WERI-Rb-1 (cell line): ENCODE measurements at regions not wholly inside any gene's neighbourhood (a gene's known extent, or its start where the extent isn't known, plus 50 kb on each side); places are given as distances from the start of the nearest gene placed in this dataset.

Experiments used
- DNase-seq: peaks from one replicate; pipeline ENCODE4 v3.0.0-alpha.2; 2020
- H3K27ac ChIP-seq: fragments of 250-450 bp; sonication (Bioruptor Pico); 2 replicates; pipeline ENCODE4 v1.5.1; 2020; ENCODE audit warnings: mild to moderate bottlenecking, moderate library complexity
- H3K27me3 ChIP-seq: fragments of 250-450 bp; sonication (Bioruptor Pico); 2 replicates; pipeline ENCODE4 v1.5.1; 2021; ENCODE audit warnings: mild to moderate bottlenecking, low read depth, moderate library complexity; ENCODE audit not compliant: insufficient read depth, severe bottlenecking
- H3K36me3 ChIP-seq: fragments of 250-450 bp; sonication (Bioruptor Pico); 2 replicates; pipeline ENCODE4 v1.5.1; 2020; ENCODE audit warnings: mild to moderate bottlenecking, moderate library complexity
- H3K4me3 ChIP-seq: 2 replicates; pipeline ENCODE4 v1.5.1; 2011; ENCODE audit warnings: low read depth, mild to moderate bottlenecking, control low read depth, low read length
- H3K9me3 ChIP-seq: fragments of 250-450 bp; sonication (Bioruptor Pico); 2 replicates; pipeline ENCODE4 v1.5.1; 2021; ENCODE audit warnings: mild to moderate bottlenecking, moderate library complexity; ENCODE audit not compliant: severe bottlenecking
- TF ChIP-seq, protein P1 (sequence below): IDR thresholded peaks from 2 replicates; pipeline ENCODE4 v1.5.1; 2011; ENCODE audit warnings: low read depth, mild to moderate bottlenecking, control low read depth, inconsistent platforms, low read length

DNA sequence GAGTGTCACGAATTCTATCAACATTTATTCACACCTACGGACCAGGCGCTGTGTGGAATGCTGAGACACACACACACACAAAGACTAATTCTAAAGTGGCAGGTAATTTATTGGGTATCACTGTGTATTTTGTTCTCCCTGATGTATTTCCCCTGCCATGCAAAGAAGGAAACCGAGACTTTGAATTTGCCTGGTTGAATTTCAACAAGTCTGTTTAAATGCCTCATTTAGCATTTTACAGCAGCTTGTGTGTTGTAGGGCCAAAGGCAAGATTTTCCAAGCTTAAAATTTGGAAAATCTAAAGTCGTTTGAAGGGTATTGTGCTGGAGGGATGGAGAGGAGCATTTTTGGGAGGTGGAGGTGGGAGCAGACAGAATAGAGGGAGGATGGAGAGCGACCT, 274.4 kb upstream of the ZFP64 start:
- TF ChIP-seq, protein P1, sequence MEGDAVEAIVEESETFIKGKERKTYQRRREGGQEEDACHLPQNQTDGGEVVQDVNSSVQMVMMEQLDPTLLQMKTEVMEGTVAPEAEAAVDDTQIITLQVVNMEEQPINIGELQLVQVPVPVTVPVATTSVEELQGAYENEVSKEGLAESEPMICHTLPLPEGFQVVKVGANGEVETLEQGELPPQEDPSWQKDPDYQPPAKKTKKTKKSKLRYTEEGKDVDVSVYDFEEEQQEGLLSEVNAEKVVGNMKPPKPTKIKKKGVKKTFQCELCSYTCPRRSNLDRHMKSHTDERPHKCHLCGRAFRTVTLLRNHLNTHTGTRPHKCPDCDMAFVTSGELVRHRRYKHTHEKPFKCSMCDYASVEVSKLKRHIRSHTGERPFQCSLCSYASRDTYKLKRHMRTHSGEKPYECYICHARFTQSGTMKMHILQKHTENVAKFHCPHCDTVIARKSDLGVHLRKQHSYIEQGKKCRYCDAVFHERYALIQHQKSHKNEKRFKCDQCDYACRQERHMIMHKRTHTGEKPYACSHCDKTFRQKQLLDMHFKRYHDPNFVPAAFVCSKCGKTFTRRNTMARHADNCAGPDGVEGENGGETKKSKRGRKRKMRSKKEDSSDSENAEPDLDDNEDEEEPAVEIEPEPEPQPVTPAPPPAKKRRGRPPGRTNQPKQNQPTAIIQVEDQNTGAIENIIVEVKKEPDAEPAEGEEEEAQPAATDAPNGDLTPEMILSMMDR, result no peak
- DNase-seq, result no peak
- Histone ChIP-seq H3K36me3 (no peaks in the 10 kb centered on the region), H3K9me3 (no peaks in the 10 kb centered on the region), H3K4me3 (no peak overlapping the region), H3K27me3 (peaks cover 64% of the 10 kb centered on the region), H3K27ac (no peak overlapping the region)

- no peak overlapping the region for H3K27ac ChIP-seq
- H3K27me3 ChIP-seq, result peaks cover 47% of the 10 kb centered on the region
- no peak overlapping the region for H3K4me3 ChIP-seq
- no peaks in the 10 kb centered on the region for H3K9me3 ChIP-seq
- no peak for DNase-seq
- TF ChIP-seq, protein P1, result no peak
- H3K36me3 ChIP-seq, result no peaks in the 10 kb centered on the region
Measured at GRCh38 chr20:52461582-52461981, 270.0 kb upstream of the ZFP64 start.

GRCh38 chr20:52459150-52459549, 267.6 kb upstream of the ZFP64 start:
- H3K27ac ChIP-seq, result no peak overlapping the region
- H3K27me3 ChIP-seq, result peaks cover 39% of the 10 kb centered on the region
- DNase-seq, result no peak
- no peaks in the 10 kb centered on the region for H3K9me3 ChIP-seq
- no peak overlapping the region for H3K4me3 ChIP-seq
- no peaks in the 10 kb centered on the region for H3K36me3 ChIP-seq
- TF ChIP-seq, protein P1, result no peak

- no peak overlapping the region for H3K4me3 ChIP-seq
- no peaks in the 10 kb centered on the region for H3K9me3 ChIP-seq
- no peak overlapping the region for H3K27ac ChIP-seq
- TF ChIP-seq, protein P1, result no peak
- no peaks in the 10 kb centered on the region for H3K36me3 ChIP-seq
- peaks cover 32% of the 10 kb centered on the region for H3K27me3 ChIP-seq
- DNase-seq, result no peak
Measured at GRCh38 chr20:52457826-52458225, 266.2 kb upstream of the ZFP64 start.

- no peaks in the 10 kb centered on the region for H3K36me3 ChIP-seq
- TF ChIP-seq, protein P1, result no peak
- peaks cover 44% of the 10 kb centered on the region for H3K27me3 ChIP-seq
- H3K27ac ChIP-seq, result no peak overlapping the region
- DNase-seq, result no peak
- no peak overlapping the region for H3K4me3 ChIP-seq
- H3K9me3 ChIP-seq, result no peaks in the 10 kb centered on the region
Measured at GRCh38 chr20:52454660-52455059, 263.1 kb upstream of the ZFP64 start.

GRCh38 chr20:52448513-52449232, 257.1 kb upstream of the ZFP64 start:
- Histone ChIP-seq H3K27ac (no peak overlapping the region), H3K27me3 (peaks cover 80% of the 10 kb centered on the region), H3K9me3 (no peaks in the 10 kb centered on the region), H3K36me3 (no peaks in the 10 kb centered on the region), H3K4me3 (no peak overlapping the region)
- DNase-seq, result no peak
- TF ChIP-seq, protein P1, result no peak
